HEK293 (cell line): ENCODE measurements at regions not wholly inside any gene's neighbourhood (a gene's known extent, or its start where the extent isn't known, plus 50 kb on each side); places are given as distances from the start of the nearest gene placed in this dataset.

ENCODE experiments used
- YY1 ChIP-seq: fragments of 450-650 bp; formaldehyde crosslinking; IDR thresholded peaks from 2 replicates; pipeline ENCODE4 v1.5.1; 2018; ENCODE audit warnings: missing biosample characterization, missing genetic modification characterization
- ZNF549 ChIP-seq: fragments of 450-650 bp; IDR thresholded peaks from 2 replicates; pipeline ENCODE4 v1.5.1; 2018; ENCODE audit warnings: missing biosample characterization, missing genetic modification characterization, mild to moderate bottlenecking, inconsistent platforms, moderate library complexity
- ZNF660 ChIP-seq: fragments of 450-650 bp; IDR thresholded peaks from 2 replicates; pipeline ENCODE4 v1.5.1; 2018; ENCODE audit warnings: missing biosample characterization, mild to moderate bottlenecking, missing genetic modification characterization
- ZNF664 ChIP-seq: fragments of 450-650 bp; formaldehyde crosslinking; IDR thresholded peaks from 2 replicates; pipeline ENCODE4 v1.5.1; 2016; ENCODE audit warnings: missing biosample characterization, missing genetic modification characterization
- ZNF677 ChIP-seq: fragments of 450-650 bp; IDR thresholded peaks from 2 replicates; pipeline ENCODE4 v1.5.0; 2018; ENCODE audit warnings: missing biosample characterization, mild to moderate bottlenecking, missing genetic modification characterization, moderate library complexity
- TF ChIP-seq, protein P1 (sequence below): fragments of 450-650 bp; formaldehyde crosslinking; IDR thresholded peaks from 2 replicates; pipeline ENCODE4 v1.5.1; 2016; ENCODE audit warnings: missing biosample characterization, missing genetic modification characterization
- TF ChIP-seq, protein P2 (sequence below): fragments of 450-650 bp; formaldehyde crosslinking; IDR thresholded peaks from 2 replicates; pipeline ENCODE4 v1.5.1; 2016; ENCODE audit warnings: missing biosample characterization, missing genetic modification characterization
- TF ChIP-seq, protein P3 (sequence below): fragments of 450-650 bp; formaldehyde crosslinking; IDR thresholded peaks from 2 replicates; pipeline ENCODE4 v1.5.1; 2017; ENCODE audit warnings: missing biosample characterization, mild to moderate bottlenecking, missing genetic modification characterization, moderate library complexity
- TF ChIP-seq, protein P4 (sequence below): fragments of 450-650 bp; formaldehyde crosslinking; IDR thresholded peaks from 2 replicates; pipeline ENCODE4 v1.5.1; 2017; ENCODE audit warnings: missing biosample characterization, missing genetic modification characterization
- TF ChIP-seq, protein P5 (sequence below): fragments of 450-650 bp; formaldehyde crosslinking; IDR thresholded peaks from 2 replicates; pipeline ENCODE4 v1.5.1; 2016; ENCODE audit warnings: missing biosample characterization, missing genetic modification characterization

DNA sequence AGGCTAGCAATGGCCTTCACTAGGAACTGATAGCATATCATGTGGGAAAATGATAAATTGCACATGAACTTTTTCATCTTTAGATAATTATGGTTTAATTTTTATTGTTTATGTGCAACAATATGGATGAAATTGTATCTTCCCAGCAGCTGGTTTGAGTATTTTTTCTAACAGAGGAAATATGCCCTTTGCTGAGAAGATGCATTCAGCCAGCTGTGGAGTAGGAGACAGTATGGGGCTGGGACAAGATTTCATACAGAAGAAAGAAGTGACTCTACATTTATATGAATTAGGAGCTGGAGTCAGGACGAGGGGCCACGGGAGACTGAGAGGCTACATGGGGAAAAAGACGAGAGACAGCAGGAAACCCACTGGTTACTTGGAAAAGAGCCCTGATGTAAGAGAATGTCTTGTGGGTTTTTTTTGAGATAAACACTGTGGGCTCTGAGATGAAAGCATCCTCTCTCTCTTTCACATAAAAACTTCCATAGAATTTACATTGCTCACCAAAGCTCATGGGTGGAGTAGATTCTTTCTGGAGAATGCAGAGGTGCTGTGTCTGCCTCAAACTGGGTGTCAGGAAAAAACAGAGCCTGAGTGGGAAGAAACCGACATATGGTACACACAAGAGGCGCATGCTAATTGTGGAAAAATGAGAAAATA lies 115.2 kb upstream of the PDZRN3 start:
- TF ChIP-seq ZNF549 (tag by site-specific recombination) (no peak), ZNF664 (no peak), ZNF677 (tag by site-specific recombination) (no peak), ZNF660 (tag by site-specific recombination) (no peak), YY1 (tag by site-specific recombination) (no peak)
- TF ChIP-seq, protein P1, sequence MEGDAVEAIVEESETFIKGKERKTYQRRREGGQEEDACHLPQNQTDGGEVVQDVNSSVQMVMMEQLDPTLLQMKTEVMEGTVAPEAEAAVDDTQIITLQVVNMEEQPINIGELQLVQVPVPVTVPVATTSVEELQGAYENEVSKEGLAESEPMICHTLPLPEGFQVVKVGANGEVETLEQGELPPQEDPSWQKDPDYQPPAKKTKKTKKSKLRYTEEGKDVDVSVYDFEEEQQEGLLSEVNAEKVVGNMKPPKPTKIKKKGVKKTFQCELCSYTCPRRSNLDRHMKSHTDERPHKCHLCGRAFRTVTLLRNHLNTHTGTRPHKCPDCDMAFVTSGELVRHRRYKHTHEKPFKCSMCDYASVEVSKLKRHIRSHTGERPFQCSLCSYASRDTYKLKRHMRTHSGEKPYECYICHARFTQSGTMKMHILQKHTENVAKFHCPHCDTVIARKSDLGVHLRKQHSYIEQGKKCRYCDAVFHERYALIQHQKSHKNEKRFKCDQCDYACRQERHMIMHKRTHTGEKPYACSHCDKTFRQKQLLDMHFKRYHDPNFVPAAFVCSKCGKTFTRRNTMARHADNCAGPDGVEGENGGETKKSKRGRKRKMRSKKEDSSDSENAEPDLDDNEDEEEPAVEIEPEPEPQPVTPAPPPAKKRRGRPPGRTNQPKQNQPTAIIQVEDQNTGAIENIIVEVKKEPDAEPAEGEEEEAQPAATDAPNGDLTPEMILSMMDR (tag by site-specific recombination) = no peak
- TF ChIP-seq, protein P2, sequence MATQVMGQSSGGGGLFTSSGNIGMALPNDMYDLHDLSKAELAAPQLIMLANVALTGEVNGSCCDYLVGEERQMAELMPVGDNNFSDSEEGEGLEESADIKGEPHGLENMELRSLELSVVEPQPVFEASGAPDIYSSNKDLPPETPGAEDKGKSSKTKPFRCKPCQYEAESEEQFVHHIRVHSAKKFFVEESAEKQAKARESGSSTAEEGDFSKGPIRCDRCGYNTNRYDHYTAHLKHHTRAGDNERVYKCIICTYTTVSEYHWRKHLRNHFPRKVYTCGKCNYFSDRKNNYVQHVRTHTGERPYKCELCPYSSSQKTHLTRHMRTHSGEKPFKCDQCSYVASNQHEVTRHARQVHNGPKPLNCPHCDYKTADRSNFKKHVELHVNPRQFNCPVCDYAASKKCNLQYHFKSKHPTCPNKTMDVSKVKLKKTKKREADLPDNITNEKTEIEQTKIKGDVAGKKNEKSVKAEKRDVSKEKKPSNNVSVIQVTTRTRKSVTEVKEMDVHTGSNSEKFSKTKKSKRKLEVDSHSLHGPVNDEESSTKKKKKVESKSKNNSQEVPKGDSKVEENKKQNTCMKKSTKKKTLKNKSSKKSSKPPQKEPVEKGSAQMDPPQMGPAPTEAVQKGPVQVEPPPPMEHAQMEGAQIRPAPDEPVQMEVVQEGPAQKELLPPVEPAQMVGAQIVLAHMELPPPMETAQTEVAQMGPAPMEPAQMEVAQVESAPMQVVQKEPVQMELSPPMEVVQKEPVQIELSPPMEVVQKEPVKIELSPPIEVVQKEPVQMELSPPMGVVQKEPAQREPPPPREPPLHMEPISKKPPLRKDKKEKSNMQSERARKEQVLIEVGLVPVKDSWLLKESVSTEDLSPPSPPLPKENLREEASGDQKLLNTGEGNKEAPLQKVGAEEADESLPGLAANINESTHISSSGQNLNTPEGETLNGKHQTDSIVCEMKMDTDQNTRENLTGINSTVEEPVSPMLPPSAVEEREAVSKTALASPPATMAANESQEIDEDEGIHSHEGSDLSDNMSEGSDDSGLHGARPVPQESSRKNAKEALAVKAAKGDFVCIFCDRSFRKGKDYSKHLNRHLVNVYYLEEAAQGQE (tag by site-specific recombination) = no peak
- TF ChIP-seq, protein P3, sequence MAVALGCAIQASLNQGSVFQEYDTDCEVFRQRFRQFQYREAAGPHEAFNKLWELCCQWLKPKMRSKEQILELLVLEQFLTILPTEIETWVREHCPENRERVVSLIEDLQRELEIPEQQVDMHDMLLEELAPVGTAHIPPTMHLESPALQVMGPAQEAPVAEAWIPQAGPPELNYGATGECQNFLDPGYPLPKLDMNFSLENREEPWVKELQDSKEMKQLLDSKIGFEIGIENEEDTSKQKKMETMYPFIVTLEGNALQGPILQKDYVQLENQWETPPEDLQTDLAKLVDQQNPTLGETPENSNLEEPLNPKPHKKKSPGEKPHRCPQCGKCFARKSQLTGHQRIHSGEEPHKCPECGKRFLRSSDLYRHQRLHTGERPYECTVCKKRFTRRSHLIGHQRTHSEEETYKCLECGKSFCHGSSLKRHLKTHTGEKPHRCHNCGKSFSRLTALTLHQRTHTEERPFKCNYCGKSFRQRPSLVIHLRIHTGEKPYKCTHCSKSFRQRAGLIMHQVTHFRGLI = no peak
- TF ChIP-seq, protein P4, sequence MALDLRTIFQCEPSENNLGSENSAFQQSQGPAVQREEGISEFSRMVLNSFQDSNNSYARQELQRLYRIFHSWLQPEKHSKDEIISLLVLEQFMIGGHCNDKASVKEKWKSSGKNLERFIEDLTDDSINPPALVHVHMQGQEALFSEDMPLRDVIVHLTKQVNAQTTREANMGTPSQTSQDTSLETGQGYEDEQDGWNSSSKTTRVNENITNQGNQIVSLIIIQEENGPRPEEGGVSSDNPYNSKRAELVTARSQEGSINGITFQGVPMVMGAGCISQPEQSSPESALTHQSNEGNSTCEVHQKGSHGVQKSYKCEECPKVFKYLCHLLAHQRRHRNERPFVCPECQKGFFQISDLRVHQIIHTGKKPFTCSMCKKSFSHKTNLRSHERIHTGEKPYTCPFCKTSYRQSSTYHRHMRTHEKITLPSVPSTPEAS (tag by site-specific recombination) = no peak
- TF ChIP-seq, protein P5, sequence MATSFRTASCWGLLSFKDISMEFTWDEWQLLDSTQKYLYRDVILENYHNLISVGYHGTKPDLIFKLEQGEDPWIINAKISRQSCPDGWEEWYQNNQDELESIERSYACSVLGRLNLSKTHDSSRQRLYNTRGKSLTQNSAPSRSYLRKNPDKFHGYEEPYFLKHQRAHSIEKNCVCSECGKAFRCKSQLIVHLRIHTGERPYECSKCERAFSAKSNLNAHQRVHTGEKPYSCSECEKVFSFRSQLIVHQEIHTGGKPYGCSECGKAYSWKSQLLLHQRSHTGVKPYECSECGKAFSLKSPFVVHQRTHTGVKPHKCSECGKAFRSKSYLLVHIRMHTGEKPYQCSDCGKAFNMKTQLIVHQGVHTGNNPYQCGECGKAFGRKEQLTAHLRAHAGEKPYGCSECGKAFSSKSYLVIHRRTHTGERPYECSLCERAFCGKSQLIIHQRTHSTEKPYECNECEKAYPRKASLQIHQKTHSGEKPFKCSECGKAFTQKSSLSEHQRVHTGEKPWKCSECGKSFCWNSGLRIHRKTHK = no peak
